ENCODE measurements at regions not wholly inside any gene's neighbourhood (a gene's known extent, or its start where the extent isn't known, plus 50 kb on each side); places are given as distances from the start of the nearest gene placed in this dataset.

- no peaks in the 10 kb centered on the region for H3K27me3 ChIP-seq (ENCODE audit: control insufficient read depth, insufficient read depth, low read length, poor library complexity, severe bottlenecking)
- H3K36me3 Mint-ChIP-seq (ENCODE audit: low read depth): no peaks in the 10 kb centered on the region
- peaks cover 3% of the 10 kb centered on the region for H3K9me3 Mint-ChIP-seq
- H3K27ac Mint-ChIP-seq: no peak overlapping the region
- H3K36me3 ChIP-seq (ENCODE audit: control insufficient read depth, insufficient read depth, low read length): no peaks in the 10 kb centered on the region
- H3K9ac ChIP-seq (ENCODE audit: extremely low read depth, low read length, poor library complexity, severe bottlenecking): no peak overlapping the region
- H3K4me3 Mint-ChIP-seq: no peak overlapping the region
- H3K27me3 Mint-ChIP-seq (ENCODE audit: insufficient read depth): no peaks in the 10 kb centered on the region
- peaks cover 7% of the 10 kb centered on the region for H3K4me1 ChIP-seq (ENCODE audit: control insufficient read depth, insufficient read depth, low read length)
- H3K27ac ChIP-seq (ENCODE audit: low read depth, low read length): no peak overlapping the region
- TF ChIP-seq CTCF (conservative IDR thresholded peaks at IDR 0.05): no peak
- H3K4me1 Mint-ChIP-seq: peaks cover 21% of the 10 kb centered on the region
- no peak overlapping the region for H3K4me3 ChIP-seq (ENCODE audit: low read length)
- H3K9me3 ChIP-seq (ENCODE audit: control insufficient read depth, low read length): no peaks in the 10 kb centered on the region
- 100% methylated on average over 1 of the region's 1 CpG for WGBS, 2 experiments (ENCODE audit: insufficient coverage in 1 of 2, insufficient read length in 1 of 2)
- no peak for DNase-seq
Observed at GRCh38 chr7:82527851-82528250, 84.3 kb upstream of the CACNA2D1 start.

GRCh38 chr7:82521906-82522445 is 78.4 kb upstream of the CACNA2D1 start:
- Mint-ChIP-seq H3K27ac (no peak overlapping the region), H3K4me3 (no peak overlapping the region), H3K36me3 (ENCODE audit: low read depth) (no peaks in the 10 kb centered on the region), H3K9me3 (no peaks in the 10 kb centered on the region), H3K27me3 (ENCODE audit: insufficient read depth) (no peaks in the 10 kb centered on the region), H3K4me1 (no peaks in the 10 kb centered on the region)
- no peaks in the 10 kb centered on the region for H3K4me1 ChIP-seq (ENCODE audit: control insufficient read depth, insufficient read depth, low read length)
- H3K9me3 ChIP-seq (ENCODE audit: control insufficient read depth, low read length): no peaks in the 10 kb centered on the region
- DNase-seq: no peak
- TF ChIP-seq CTCF (conservative IDR thresholded peaks at IDR 0.05): no peak
- H3K27ac ChIP-seq (ENCODE audit: low read depth, low read length): no peak overlapping the region
- WGBS, 2 experiments (ENCODE audit: insufficient coverage in 1 of 2, insufficient read length in 1 of 2): 100% methylated on average over 1 of the region's 2 CpGs; no CpG with 5 or more reads in 1 of the 2 experiments
- no peak overlapping the region for H3K4me3 ChIP-seq (ENCODE audit: low read length)
- H3K36me3 ChIP-seq (ENCODE audit: control insufficient read depth, insufficient read depth, low read length): no peaks in the 10 kb centered on the region
- H3K9ac ChIP-seq (ENCODE audit: extremely low read depth, low read length, poor library complexity, severe bottlenecking): no peak overlapping the region
- H3K27me3 ChIP-seq (ENCODE audit: control insufficient read depth, insufficient read depth, low read length, poor library complexity, severe bottlenecking): no peaks in the 10 kb centered on the region

GRCh38 chr7:82517050-82517449 is 73.5 kb upstream of the CACNA2D1 start:
- no peak overlapping the region for H3K4me3 Mint-ChIP-seq
- no peak overlapping the region for H3K27ac Mint-ChIP-seq

More at GRCh38 chr7:82517050-82517449, 73.5 kb upstream of the CACNA2D1 start:
- TF ChIP-seq CTCF (conservative IDR thresholded peaks at IDR 0.05): no peak
- Mint-ChIP-seq H3K27me3 (ENCODE audit: insufficient read depth) (no peaks in the 10 kb centered on the region), H3K9me3 (peaks cover 3% of the 10 kb centered on the region), H3K4me1 (no peaks in the 10 kb centered on the region), H3K36me3 (ENCODE audit: low read depth) (no peaks in the 10 kb centered on the region)
- H3K9ac ChIP-seq (ENCODE audit: extremely low read depth, low read length, poor library complexity, severe bottlenecking): no peak overlapping the region
- no peaks in the 10 kb centered on the region for H3K27me3 ChIP-seq (ENCODE audit: control insufficient read depth, insufficient read depth, low read length, poor library complexity, severe bottlenecking)
- WGBS, 2 experiments (ENCODE audit: insufficient coverage in 1 of 2, insufficient read length in 1 of 2): 93% methylated on average over 2 of the region's 2 CpGs; no CpG with 5 or more reads in 1 of the 2 experiments
- no peaks in the 10 kb centered on the region for H3K4me1 ChIP-seq (ENCODE audit: control insufficient read depth, insufficient read depth, low read length)
- H3K36me3 ChIP-seq (ENCODE audit: control insufficient read depth, insufficient read depth, low read length): no peaks in the 10 kb centered on the region
- no peaks in the 10 kb centered on the region for H3K9me3 ChIP-seq (ENCODE audit: control insufficient read depth, low read length)
- no peak overlapping the region for H3K4me3 ChIP-seq (ENCODE audit: low read length)
- no peak for DNase-seq
- no peak overlapping the region for H3K27ac ChIP-seq (ENCODE audit: low read depth, low read length)
